ENCODE measurements at regions not wholly inside any gene's neighbourhood (a gene's known extent, or its start where the extent isn't known, plus 50 kb on each side); places are given as distances from the start of the nearest gene placed in this dataset.

DNA sequence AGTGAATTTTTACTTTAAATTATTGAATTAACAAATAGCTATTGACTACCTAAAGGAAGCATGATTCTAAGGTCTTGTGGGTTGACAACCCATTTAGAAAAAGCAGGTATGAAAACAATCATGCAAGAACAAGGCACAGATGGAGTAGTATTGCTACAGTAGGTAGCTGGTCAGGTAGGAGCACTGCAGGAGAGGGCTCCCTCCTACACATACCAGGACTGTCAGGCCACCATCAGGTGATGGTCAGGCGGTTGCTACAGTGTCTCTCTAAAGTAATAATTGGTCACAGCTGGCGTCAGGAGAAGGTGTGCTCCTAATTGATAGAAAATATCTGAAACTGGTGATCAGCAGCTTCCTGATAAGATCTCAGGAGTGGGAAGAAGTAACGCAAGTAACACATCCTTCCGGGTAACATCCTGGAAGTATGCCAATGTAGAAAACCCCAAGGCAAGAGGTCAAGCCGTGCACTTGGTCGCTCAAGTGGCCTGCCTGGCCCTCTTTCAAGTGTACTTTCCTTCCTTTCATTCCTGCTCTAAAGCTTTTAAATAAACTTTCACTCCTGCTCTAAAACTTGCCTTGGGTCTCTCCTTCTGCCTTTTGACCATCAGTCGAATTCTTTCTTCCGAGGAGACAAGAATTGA is 486.5 kb downstream of the TMEM114 start:
- Mint-ChIP-seq H3K4me1 (ENCODE audit: unreplicated experiment) (no peaks in the 10 kb centered on the region), H3K36me3 (ENCODE audit: low read depth, unreplicated experiment) (no peaks in the 10 kb centered on the region), H3K9me3 (ENCODE audit: unreplicated experiment) (peaks cover 10% of the 10 kb centered on the region), H3K27ac (ENCODE audit: unreplicated experiment) (no peak overlapping the region), H3K4me3 (ENCODE audit: unreplicated experiment) (no peak overlapping the region), H3K27me3 (ENCODE audit: unreplicated experiment) (peaks cover 3% of the 10 kb centered on the region)
- no peak for DNase-seq (ENCODE audit: low spot score)
- TF ChIP-seq, protein P1, sequence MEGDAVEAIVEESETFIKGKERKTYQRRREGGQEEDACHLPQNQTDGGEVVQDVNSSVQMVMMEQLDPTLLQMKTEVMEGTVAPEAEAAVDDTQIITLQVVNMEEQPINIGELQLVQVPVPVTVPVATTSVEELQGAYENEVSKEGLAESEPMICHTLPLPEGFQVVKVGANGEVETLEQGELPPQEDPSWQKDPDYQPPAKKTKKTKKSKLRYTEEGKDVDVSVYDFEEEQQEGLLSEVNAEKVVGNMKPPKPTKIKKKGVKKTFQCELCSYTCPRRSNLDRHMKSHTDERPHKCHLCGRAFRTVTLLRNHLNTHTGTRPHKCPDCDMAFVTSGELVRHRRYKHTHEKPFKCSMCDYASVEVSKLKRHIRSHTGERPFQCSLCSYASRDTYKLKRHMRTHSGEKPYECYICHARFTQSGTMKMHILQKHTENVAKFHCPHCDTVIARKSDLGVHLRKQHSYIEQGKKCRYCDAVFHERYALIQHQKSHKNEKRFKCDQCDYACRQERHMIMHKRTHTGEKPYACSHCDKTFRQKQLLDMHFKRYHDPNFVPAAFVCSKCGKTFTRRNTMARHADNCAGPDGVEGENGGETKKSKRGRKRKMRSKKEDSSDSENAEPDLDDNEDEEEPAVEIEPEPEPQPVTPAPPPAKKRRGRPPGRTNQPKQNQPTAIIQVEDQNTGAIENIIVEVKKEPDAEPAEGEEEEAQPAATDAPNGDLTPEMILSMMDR (IDR thresholded peaks at IDR 0.05; ENCODE audit: unreplicated experiment): no peak

GRCh38 chr16:8099586-8099985 is 490.7 kb downstream of the TMEM114 start:
- no peak overlapping the region for H3K27ac Mint-ChIP-seq (ENCODE audit: unreplicated experiment)
- H3K9me3 Mint-ChIP-seq (ENCODE audit: unreplicated experiment): peaks cover 17% of the 10 kb centered on the region
- peaks cover 2% of the 10 kb centered on the region for H3K27me3 Mint-ChIP-seq (ENCODE audit: unreplicated experiment)
- TF ChIP-seq, protein P1 (IDR thresholded peaks at IDR 0.05; ENCODE audit: unreplicated experiment): no peak
- DNase-seq (ENCODE audit: low spot score): no peak
- H3K4me3 Mint-ChIP-seq (ENCODE audit: unreplicated experiment): no peak overlapping the region
- H3K36me3 Mint-ChIP-seq (ENCODE audit: low read depth, unreplicated experiment): no peaks in the 10 kb centered on the region
- H3K4me1 Mint-ChIP-seq (ENCODE audit: unreplicated experiment): no peaks in the 10 kb centered on the region

GRCh38 chr16:8098947-8099512 is 491.3 kb downstream of the TMEM114 start:
- no peak for DNase-seq (ENCODE audit: low spot score)
- TF ChIP-seq, protein P1 (IDR thresholded peaks at IDR 0.05; ENCODE audit: unreplicated experiment): no peak
- Mint-ChIP-seq H3K27ac (ENCODE audit: unreplicated experiment) (no peak overlapping the region), H3K4me3 (ENCODE audit: unreplicated experiment) (no peak overlapping the region), H3K36me3 (ENCODE audit: low read depth, unreplicated experiment) (no peaks in the 10 kb centered on the region), H3K27me3 (ENCODE audit: unreplicated experiment) (peaks cover 2% of the 10 kb centered on the region), H3K9me3 (ENCODE audit: unreplicated experiment) (peaks cover 17% of the 10 kb centered on the region), H3K4me1 (ENCODE audit: unreplicated experiment) (no peaks in the 10 kb centered on the region)

- no peaks in the 10 kb centered on the region for H3K4me1 Mint-ChIP-seq (ENCODE audit: unreplicated experiment)
- peaks cover 3% of the 10 kb centered on the region for H3K27me3 Mint-ChIP-seq (ENCODE audit: unreplicated experiment)
- H3K36me3 Mint-ChIP-seq (ENCODE audit: low read depth, unreplicated experiment): no peaks in the 10 kb centered on the region
- H3K9me3 Mint-ChIP-seq (ENCODE audit: unreplicated experiment): peaks cover 17% of the 10 kb centered on the region
- H3K27ac Mint-ChIP-seq (ENCODE audit: unreplicated experiment): no peak overlapping the region
- TF ChIP-seq, protein P1 (IDR thresholded peaks at IDR 0.05; ENCODE audit: unreplicated experiment): no peak
- DNase-seq (ENCODE audit: low spot score): no peak
- no peak overlapping the region for H3K4me3 Mint-ChIP-seq (ENCODE audit: unreplicated experiment)
Measured at GRCh38 chr16:8096211-8096610, 494.1 kb downstream of the TMEM114 start.

GRCh38 chr16:8094696-8095095 is 495.6 kb downstream of the TMEM114 start:
- H3K36me3 Mint-ChIP-seq (ENCODE audit: low read depth, unreplicated experiment): no peaks in the 10 kb centered on the region
- no peaks in the 10 kb centered on the region for H3K4me1 Mint-ChIP-seq (ENCODE audit: unreplicated experiment)
- no peak overlapping the region for H3K27ac Mint-ChIP-seq (ENCODE audit: unreplicated experiment)
- DNase-seq (ENCODE audit: low spot score): no peak
- TF ChIP-seq, protein P1 (IDR thresholded peaks at IDR 0.05; ENCODE audit: unreplicated experiment): no peak
- H3K9me3 Mint-ChIP-seq (ENCODE audit: unreplicated experiment): peaks cover 11% of the 10 kb centered on the region
- H3K27me3 Mint-ChIP-seq (ENCODE audit: unreplicated experiment): peaks cover 2% of the 10 kb centered on the region
- H3K4me3 Mint-ChIP-seq (ENCODE audit: unreplicated experiment): no peak overlapping the region

Data from endothelial cell (in vitro differentiated cells).